Uterus (tissue), 3 donors: ENCODE measurements at regions not wholly inside any gene's neighbourhood (a gene's known extent, or its start where the extent isn't known, plus 50 kb on each side); places are given as distances from the start of the nearest gene placed in this dataset.

ENCODE experiments used
- DNase-seq, 2 donors: peaks; one replicate each; pipeline ENCODE4 v3.0.0-alpha.2; 2019 to 2020
- H3K27ac ChIP-seq, 2 donors: fragments of 200-600 bp; sonication (generic); 1 replicate in 1 of 2; 2 replicates in 1 of 2; pipeline ENCODE4 v1.5.1; 2016 to 2018
- H3K27me3 ChIP-seq, 2 donors: fragments of 200-600 bp; sonication (generic); one replicate each; pipeline ENCODE4 v1.5.1; 2018 to 2019; ENCODE audit warnings: control low read depth in 1 of 2
- H3K36me3 ChIP-seq, 2 donors: fragments of 200-600 bp; sonication (generic); one replicate each; pipeline ENCODE4 v1.5.1; 2019; ENCODE audit warnings: control low read depth in 1 of 2
- H3K4me1 ChIP-seq, 2 donors: fragments of 200-600 bp; sonication (generic); one replicate each; pipeline ENCODE4 v1.5.1; 2018 to 2019; ENCODE audit warnings: control low read depth in 1 of 2
- H3K4me3 ChIP-seq, 2 donors: fragments of 200-600 bp; sonication (generic); 1 replicate in 1 of 2; 2 replicates in 1 of 2; pipeline ENCODE4 v1.5.1; 2018 to 2019; ENCODE audit warnings: mild to moderate bottlenecking in 1 of 2
- H3K9me3 ChIP-seq, 2 donors: fragments of 200-600 bp; sonication (generic); one replicate each; pipeline ENCODE4 v1.5.1; 2019; ENCODE audit warnings: control low read depth in 1 of 2
- POLR2A ChIP-seq, 2 donors: fragments of 450-650 bp; IDR thresholded peaks; one replicate each; pipeline ENCODE4 v1.6.1; 2016; ENCODE audit warnings: antibody characterized with exemption in 2 of 2, mild to moderate bottlenecking in 1 of 2, moderate library complexity in 1 of 2
- intact Hi-C: fragments of 100-400 bp; cut with DNase I; formaldehyde crosslinking; loops from one replicate; pipeline ENCODE4 v1.15.1; 2023; ENCODE audit warnings: low total_unique reads
- TF ChIP-seq, protein P1 (sequence below), 4 experiments: fragments of 200-600 bp in 2 of 4; fragments of 450-650 bp in 2 of 4; sonication (generic) in 2 of 4; IDR thresholded peaks; one replicate each; pipeline ENCODE4 v1.5.1; 2016 to 2019; ENCODE audit warnings: antibody characterized with exemption in 4 of 4, mild to moderate bottlenecking in 2 of 4, moderate library complexity in 1 of 4
- donor health status: DM: yes; HTN: yes; CAD: no.

- Histone ChIP-seq H3K9me3 (no peaks in the 10 kb centered on the region), H3K27ac (no peak overlapping the region), H3K36me3 (no peaks in the 10 kb centered on the region), H3K4me3 (no peak overlapping the region), H3K27me3 (no peaks in the 10 kb centered on the region), H3K4me1 (no peaks in the 10 kb centered on the region)
- TF ChIP-seq, protein P1, sequence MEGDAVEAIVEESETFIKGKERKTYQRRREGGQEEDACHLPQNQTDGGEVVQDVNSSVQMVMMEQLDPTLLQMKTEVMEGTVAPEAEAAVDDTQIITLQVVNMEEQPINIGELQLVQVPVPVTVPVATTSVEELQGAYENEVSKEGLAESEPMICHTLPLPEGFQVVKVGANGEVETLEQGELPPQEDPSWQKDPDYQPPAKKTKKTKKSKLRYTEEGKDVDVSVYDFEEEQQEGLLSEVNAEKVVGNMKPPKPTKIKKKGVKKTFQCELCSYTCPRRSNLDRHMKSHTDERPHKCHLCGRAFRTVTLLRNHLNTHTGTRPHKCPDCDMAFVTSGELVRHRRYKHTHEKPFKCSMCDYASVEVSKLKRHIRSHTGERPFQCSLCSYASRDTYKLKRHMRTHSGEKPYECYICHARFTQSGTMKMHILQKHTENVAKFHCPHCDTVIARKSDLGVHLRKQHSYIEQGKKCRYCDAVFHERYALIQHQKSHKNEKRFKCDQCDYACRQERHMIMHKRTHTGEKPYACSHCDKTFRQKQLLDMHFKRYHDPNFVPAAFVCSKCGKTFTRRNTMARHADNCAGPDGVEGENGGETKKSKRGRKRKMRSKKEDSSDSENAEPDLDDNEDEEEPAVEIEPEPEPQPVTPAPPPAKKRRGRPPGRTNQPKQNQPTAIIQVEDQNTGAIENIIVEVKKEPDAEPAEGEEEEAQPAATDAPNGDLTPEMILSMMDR (IDR thresholded peaks at IDR 0.05): no peak
- TF ChIP-seq POLR2A (IDR thresholded peaks at IDR 0.05): no peak
- intact Hi-C loops: no loop called here
- DNase-seq: no peak
Observed at GRCh38 chr4:100593935-100594334, 76.1 kb upstream of the EMCN start.

DNA sequence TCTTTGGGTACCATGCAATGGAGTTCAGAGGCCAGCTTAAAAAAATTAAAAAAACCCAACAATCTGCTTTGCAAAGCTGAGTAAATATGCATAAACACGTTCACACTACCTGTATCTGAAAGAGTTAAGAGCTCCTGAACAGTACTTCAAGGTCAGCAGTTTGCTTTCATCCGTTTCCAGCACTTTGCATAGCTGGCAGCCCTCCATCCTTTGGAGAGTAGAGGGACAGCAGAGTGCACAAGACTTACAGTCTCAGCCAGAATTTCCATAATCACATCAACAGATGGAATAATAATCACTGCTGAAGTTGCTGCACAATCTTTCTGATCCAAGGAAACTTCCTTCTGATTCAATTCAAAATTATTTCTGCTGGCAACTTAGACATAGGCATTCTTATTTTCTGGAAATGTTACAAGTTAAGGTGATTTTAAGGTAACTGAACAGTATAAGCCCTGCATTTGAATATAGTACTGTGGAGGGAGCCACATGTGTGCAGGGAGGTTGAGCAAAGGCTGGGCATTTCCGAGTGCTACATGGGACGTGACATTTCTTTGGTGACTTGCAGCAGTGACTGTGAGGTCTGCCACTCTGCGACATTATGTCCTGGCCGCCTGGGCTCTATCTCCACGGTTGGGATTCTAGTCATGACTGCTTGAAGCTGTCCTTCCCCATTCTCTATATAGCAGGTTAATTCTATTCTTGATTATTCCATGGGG is 73.5 kb upstream of the EMCN start:
- peak in 1 of 2 donors; percentile 28 for DNase-seq
- H3K4me3 ChIP-seq: no peak overlapping the region
- TF ChIP-seq, protein P1 (IDR thresholded peaks at IDR 0.05): no peak
- TF ChIP-seq POLR2A (IDR thresholded peaks at IDR 0.05): no peak
- no peaks in the 10 kb centered on the region for H3K9me3 ChIP-seq
- H3K27me3 ChIP-seq: no peaks in the 10 kb centered on the region
- no peaks in the 10 kb centered on the region for H3K4me1 ChIP-seq
- no peaks in the 10 kb centered on the region for H3K36me3 ChIP-seq
- intact Hi-C loops: no loop called here
- H3K27ac ChIP-seq: no peak overlapping the region

- Histone ChIP-seq H3K36me3 (no peaks in the 10 kb centered on the region), H3K4me3 (no peak overlapping the region), H3K9me3 (no peaks in the 10 kb centered on the region), H3K27ac (no peak overlapping the region), H3K4me1 (no peaks in the 10 kb centered on the region), H3K27me3 (no peaks in the 10 kb centered on the region)
- intact Hi-C loops: no loop called here
- TF ChIP-seq, protein P1 (IDR thresholded peaks at IDR 0.05): no peak
- no peak for TF ChIP-seq POLR2A (IDR thresholded peaks at IDR 0.05)
- no peak for DNase-seq
Observed at GRCh38 chr4:100590325-100590724, 72.5 kb upstream of the EMCN start.

- intact Hi-C loops: no loop called here
- no peak for DNase-seq
- Histone ChIP-seq H3K4me3 (no peak overlapping the region), H3K4me1 (no peaks in the 10 kb centered on the region), H3K27ac (no peak overlapping the region), H3K36me3 (no peaks in the 10 kb centered on the region), H3K27me3 (no peaks in the 10 kb centered on the region), H3K9me3 (no peaks in the 10 kb centered on the region)
- TF ChIP-seq, protein P1 (IDR thresholded peaks at IDR 0.05): no peak
- TF ChIP-seq POLR2A (IDR thresholded peaks at IDR 0.05): no peak
Observed at GRCh38 chr4:100588076-100588475, 70.3 kb upstream of the EMCN start.

- Histone ChIP-seq H3K4me3 (no peak overlapping the region), H3K9me3 (no peaks in the 10 kb centered on the region), H3K36me3 (no peaks in the 10 kb centered on the region), H3K27me3 (no peaks in the 10 kb centered on the region), H3K4me1 (no peaks in the 10 kb centered on the region), H3K27ac (no peak overlapping the region)
- no peak for DNase-seq
- TF ChIP-seq, protein P1 (IDR thresholded peaks at IDR 0.05): no peak
- no peak for TF ChIP-seq POLR2A (IDR thresholded peaks at IDR 0.05)
- intact Hi-C loops: no loop called here
Observed at GRCh38 chr4:100582146-100582545, 64.3 kb upstream of the EMCN start.
